GM20000 (cell line): ENCODE measurements at regions not wholly inside any gene's neighbourhood (a gene's known extent, or its start where the extent isn't known, plus 50 kb on each side); places are given as distances from the start of the nearest gene placed in this dataset.

ENCODE experiments used
- DNase-seq: peaks from one replicate; pipeline ENCODE4 v3.0.0; 2012; ENCODE audit warnings: low spot score
- CTCF ChIP-seq: IDR thresholded peaks from 2 replicates; pipeline ENCODE4 v1.5.1; 2012; ENCODE audit warnings: mild to moderate bottlenecking, control low read depth; ENCODE audit errors: extremely low read depth, missing control alignments

GRCh38 chr13:50140153-50140552 lies 124.9 kb downstream of the KCNRG start:
- no peak for TF ChIP-seq CTCF
- DNase-seq: no peak

- no peak for TF ChIP-seq CTCF
- no peak for DNase-seq
Measured at GRCh38 chr13:50140581-50141374, 125.5 kb downstream of the KCNRG start.

- no peak for DNase-seq
Measured at GRCh38 chr13:50141375-50141975, 126.2 kb downstream of the KCNRG start.

GRCh38 chr13:50144246-50145160 lies 129.3 kb downstream of the KCNRG start:
- TF ChIP-seq CTCF: no peak

More at GRCh38 chr13:50141375-50141975, 126.2 kb downstream of the KCNRG start:
- TF ChIP-seq CTCF: no peak

GRCh38 chr13:50149214-50149613 lies 134.0 kb downstream of the KCNRG start:
- no peak for DNase-seq
- TF ChIP-seq CTCF: no peak

More at GRCh38 chr13:50144246-50145160, 129.3 kb downstream of the KCNRG start:
- DNase-seq: no peak

GRCh38 chr13:50149932-50150331 lies 134.7 kb downstream of the KCNRG start:
- DNase-seq: no peak
- no peak for TF ChIP-seq CTCF

GRCh38 chr13:50152224-50152623 lies 137.0 kb downstream of the KCNRG start:
- DNase-seq: no peak
- TF ChIP-seq CTCF: no peak
